Spinal cord (tissue), 9 donors: ENCODE measurements at regions not wholly inside any gene's neighbourhood (a gene's known extent, or its start where the extent isn't known, plus 50 kb on each side); places are given as distances from the start of the nearest gene placed in this dataset.

ENCODE experiments used
- DNase-seq, 6 donors: peaks; one replicate each; pipeline versions ENCODE4 v3.0.0 to v3.0.0-alpha.2; 2013 to 2015; ENCODE audit warnings: low spot score in 6 of 6, low read depth in 4 of 6
- H3K27ac ChIP-seq: one replicate; pipeline ENCODE4 v1.5.1; 2013; ENCODE audit warnings: low read depth, low read length, control low read depth
- H3K27me3 ChIP-seq: one replicate; pipeline ENCODE4 v1.6.1; 2013; ENCODE audit warnings: low read length; ENCODE audit not compliant: control insufficient read depth, insufficient read depth
- H3K36me3 ChIP-seq: one replicate; pipeline ENCODE4 v1.6.1; 2013; ENCODE audit warnings: low read length; ENCODE audit not compliant: control insufficient read depth, insufficient read depth
- H3K4me1 ChIP-seq: one replicate; pipeline ENCODE4 v1.6.1; 2013; ENCODE audit warnings: low read length; ENCODE audit not compliant: control insufficient read depth, insufficient read depth
- H3K4me3 ChIP-seq: one replicate; pipeline ENCODE4 v1.5.1; 2013; ENCODE audit warnings: low read depth, low read length, control low read depth
- H3K9me3 ChIP-seq: one replicate; pipeline ENCODE4 v1.6.1; 2013; ENCODE audit warnings: low read length; ENCODE audit not compliant: control insufficient read depth, insufficient read depth
- WGBS: methylation state at CpG from one replicate; pipeline ENCODE4 v1.1.5; 2013; ENCODE audit warnings: missing lambda C conversion rate; ENCODE audit not compliant: insufficient coverage; 5-methylcytosine and 5-hydroxymethylcytosine counted together
- donor health status: healthy.

DNA sequence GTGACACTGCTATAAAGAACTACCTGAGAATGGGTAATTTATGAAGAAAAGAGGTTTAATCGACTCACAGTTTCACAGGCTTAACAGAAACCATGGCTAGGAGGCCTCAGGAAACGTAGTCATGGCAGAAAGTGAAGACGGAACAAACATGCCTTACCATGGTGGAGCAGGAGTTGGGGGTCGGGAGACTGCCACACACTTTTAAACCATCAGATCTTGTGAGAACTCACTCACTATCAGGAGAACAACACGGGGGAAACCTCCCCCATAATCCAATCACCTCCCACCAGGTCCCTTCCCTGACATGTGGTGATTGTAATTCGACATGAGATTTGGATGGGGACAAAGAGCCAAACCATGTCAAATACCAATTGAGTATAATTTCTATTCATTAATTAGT lies 2392.6 kb upstream of the C9orf72 start:
- no peak overlapping the region for H3K27ac ChIP-seq
- H3K27me3 ChIP-seq = no peaks in the 10 kb centered on the region
- DNase-seq = no peak
- H3K4me3 ChIP-seq = no peak overlapping the region
- H3K9me3 ChIP-seq = no peaks in the 10 kb centered on the region
- WGBS = 100% methylated on average over 1 of the region's 6 CpGs
- no peaks in the 10 kb centered on the region for H3K36me3 ChIP-seq
- H3K4me1 ChIP-seq = no peaks in the 10 kb centered on the region

GRCh38 chr9:29966247-29966646 lies 2393.0 kb upstream of the C9orf72 start:
- no peak overlapping the region for H3K4me3 ChIP-seq
- no peak overlapping the region for H3K27ac ChIP-seq
- no peaks in the 10 kb centered on the region for H3K36me3 ChIP-seq
- H3K4me1 ChIP-seq = no peaks in the 10 kb centered on the region
- WGBS = no CpG with 5 or more reads among the region's 2 CpGs
- no peak for DNase-seq
- H3K27me3 ChIP-seq = no peaks in the 10 kb centered on the region
- H3K9me3 ChIP-seq = no peaks in the 10 kb centered on the region

DNA sequence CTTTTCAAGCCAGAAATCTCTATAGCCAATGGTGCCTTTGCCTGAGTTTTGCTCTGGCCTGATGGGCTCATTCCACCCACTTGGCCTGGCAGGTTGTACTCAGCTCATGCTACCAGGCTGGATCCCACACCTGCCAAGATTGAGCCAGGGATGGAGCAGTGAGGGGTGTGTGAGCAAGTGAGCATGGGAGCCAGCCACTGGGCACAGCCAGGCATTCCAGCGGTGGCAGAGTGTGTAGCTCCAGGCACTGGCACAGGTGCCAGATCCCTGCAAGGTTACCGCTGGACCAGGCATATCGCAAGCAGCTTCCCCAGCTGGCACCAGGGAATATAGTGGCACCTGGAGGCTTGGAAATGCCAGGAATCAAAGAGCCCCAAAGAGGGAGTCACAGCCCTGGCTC lies 2395.6 kb upstream of the C9orf72 start:
- DNase-seq = no peak
- WGBS = 98% methylated on average over 3 of the region's 3 CpGs
- H3K27ac ChIP-seq = no peak overlapping the region
- no peaks in the 10 kb centered on the region for H3K27me3 ChIP-seq
- H3K4me1 ChIP-seq = no peaks in the 10 kb centered on the region
- no peaks in the 10 kb centered on the region for H3K9me3 ChIP-seq
- no peak overlapping the region for H3K4me3 ChIP-seq
- H3K36me3 ChIP-seq = no peaks in the 10 kb centered on the region

DNA sequence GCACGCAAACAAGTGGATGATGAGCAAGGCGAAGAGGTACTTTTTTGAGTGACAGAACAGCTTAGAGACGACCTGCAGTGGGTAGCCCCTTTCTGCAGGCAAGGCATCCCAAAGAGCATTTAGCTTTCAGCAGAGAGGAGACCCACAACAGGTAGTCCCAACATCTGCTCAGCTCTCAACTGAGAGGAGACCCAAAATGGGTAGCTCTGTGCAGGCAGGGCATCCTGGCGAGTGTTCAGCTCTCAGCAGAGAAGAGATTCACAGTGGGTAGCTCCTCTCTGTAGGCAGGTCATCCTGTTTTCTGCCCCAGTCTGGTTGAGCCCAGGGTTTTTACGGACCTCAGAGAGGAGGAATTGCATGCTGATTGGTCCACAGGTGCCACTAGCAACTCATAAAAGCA lies 2396.1 kb upstream of the C9orf72 start:
- no peaks in the 10 kb centered on the region for H3K27me3 ChIP-seq
- no peak overlapping the region for H3K4me3 ChIP-seq
- no peak overlapping the region for H3K27ac ChIP-seq
- no peaks in the 10 kb centered on the region for H3K9me3 ChIP-seq
- DNase-seq = no peak
- 94% methylated on average over 5 of the region's 5 CpGs for WGBS
- no peaks in the 10 kb centered on the region for H3K4me1 ChIP-seq
- no peaks in the 10 kb centered on the region for H3K36me3 ChIP-seq

DNA sequence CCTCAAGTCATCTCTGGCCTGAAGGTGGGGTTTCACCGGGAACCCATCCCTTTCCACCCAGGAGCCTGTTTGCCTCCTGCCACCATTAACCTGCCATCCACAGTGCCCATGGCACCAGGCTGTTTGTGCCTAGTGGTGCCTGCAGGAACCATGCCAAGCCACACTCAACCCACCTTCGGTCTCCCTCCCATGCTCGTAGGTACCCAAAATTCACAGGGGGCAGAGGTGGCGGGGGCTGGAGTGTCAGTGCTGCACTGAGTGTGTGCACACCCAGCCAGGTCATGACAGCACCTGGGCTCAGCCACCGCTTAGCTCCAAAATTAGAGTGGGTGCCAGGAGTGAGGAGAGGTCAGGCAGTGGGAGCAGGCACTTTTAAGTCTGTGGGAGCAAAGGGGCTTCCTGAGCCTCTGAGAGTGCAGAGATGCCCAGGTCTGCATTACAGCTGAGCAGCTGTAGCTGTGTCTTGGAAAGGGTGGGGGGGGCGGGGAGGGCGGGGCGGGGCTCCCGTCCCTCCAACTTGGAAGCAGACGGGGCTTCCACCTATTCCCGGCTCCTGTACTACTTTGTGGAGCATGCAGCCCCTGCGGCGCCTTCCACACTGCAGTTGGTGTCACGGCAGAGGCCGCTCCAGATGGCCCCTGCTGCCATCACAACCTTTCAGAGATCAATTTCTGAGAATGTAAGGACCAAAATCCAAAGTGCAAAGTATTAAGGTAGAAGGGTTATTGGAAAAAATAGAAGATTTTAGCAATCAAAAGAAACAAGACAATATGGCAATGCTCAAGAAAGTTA lies 2396.8 kb upstream of the C9orf72 start:
- DNase-seq = no peak
- Histone ChIP-seq H3K4me3 (no peak overlapping the region), H3K4me1 (no peaks in the 10 kb centered on the region), H3K27ac (no peak overlapping the region), H3K36me3 (no peaks in the 10 kb centered on the region), H3K9me3 (no peaks in the 10 kb centered on the region), H3K27me3 (no peaks in the 10 kb centered on the region)
- WGBS = 82% methylated on average over 5 of the region's 15 CpGs

DNA sequence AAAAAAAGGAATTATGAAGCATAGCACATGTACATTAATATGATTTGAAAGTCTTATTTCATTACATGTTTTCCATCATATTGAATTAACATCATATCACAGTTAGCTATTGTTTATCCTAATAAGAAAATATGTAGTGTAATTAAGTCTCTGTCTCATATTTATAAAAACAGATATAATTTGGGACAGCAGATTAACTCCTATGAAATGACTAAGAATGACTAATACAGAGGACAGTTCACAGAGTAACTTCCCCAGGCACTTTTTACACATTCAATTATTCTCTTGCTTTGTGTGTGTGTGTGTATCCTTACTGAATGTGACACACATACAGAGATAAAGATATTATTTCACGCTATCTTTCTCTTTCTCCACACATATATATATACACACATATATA lies 2400.9 kb upstream of the C9orf72 start:
- no peak for DNase-seq
- no CpG with 5 or more reads among the region's 1 CpG for WGBS

DNA sequence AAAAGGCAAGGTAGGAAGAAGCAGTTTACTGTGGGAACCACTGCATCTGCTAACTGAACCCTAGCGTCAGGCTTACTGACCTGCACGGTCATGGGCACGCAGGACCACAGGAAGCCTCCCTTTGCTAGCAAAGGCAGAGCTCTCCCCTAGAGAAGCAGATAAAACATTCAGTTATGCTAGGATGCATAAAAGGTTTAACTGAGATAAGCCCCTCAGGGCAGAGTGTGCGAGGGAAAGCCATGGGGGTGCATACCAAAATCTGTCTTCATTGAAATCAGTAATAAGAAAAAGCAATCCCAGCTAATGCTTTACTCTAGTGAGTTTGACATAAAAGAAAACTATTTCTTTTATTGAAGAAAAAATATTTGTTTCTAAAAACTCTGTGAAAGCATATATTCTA lies 2403.7 kb upstream of the C9orf72 start:
- no peaks in the 10 kb centered on the region for H3K36me3 ChIP-seq
- WGBS = 76% methylated on average over 3 of the region's 4 CpGs

More for the DNA sequence above, 2400.9 kb upstream of the C9orf72 start:
- no peaks in the 10 kb centered on the region for H3K9me3 ChIP-seq
- no peaks in the 10 kb centered on the region for H3K36me3 ChIP-seq
- H3K4me3 ChIP-seq = no peak overlapping the region
- no peak overlapping the region for H3K27ac ChIP-seq
- no peaks in the 10 kb centered on the region for H3K27me3 ChIP-seq
- H3K4me1 ChIP-seq = no peaks in the 10 kb centered on the region

GRCh38 chr9:29981013-29981412 lies 2403.4 kb upstream of the ACO1 start:
- H3K27ac ChIP-seq = no peak overlapping the region
- no peaks in the 10 kb centered on the region for H3K27me3 ChIP-seq
- no peaks in the 10 kb centered on the region for H3K9me3 ChIP-seq
- 42% methylated on average over 3 of the region's 4 CpGs for WGBS
- H3K4me1 ChIP-seq = no peaks in the 10 kb centered on the region
- no peak for DNase-seq
- H3K4me3 ChIP-seq = no peak overlapping the region
- no peaks in the 10 kb centered on the region for H3K36me3 ChIP-seq

More for the DNA sequence above, 2403.7 kb upstream of the C9orf72 start:
- no peaks in the 10 kb centered on the region for H3K4me1 ChIP-seq
- no peaks in the 10 kb centered on the region for H3K27me3 ChIP-seq
- H3K27ac ChIP-seq = no peak overlapping the region
- DNase-seq = no peak
- no peaks in the 10 kb centered on the region for H3K9me3 ChIP-seq
- no peak overlapping the region for H3K4me3 ChIP-seq

DNA sequence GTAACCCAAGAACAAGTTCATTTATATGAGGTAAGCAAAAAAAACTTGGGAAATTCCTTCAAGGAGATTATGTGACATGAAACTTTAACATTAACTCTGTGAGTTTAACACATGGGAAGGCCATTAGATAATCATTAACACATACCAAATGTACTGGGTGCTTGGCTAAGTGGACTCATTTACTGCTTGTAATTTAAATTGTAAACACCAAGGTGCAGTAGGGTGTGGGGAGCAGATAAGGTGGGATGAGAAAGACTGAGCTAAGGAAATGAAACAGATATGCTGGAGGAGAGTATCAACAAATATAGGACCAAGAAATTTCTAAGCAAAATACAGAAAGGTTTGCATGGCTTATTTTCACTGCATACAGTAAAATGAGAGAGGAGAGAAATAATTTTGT lies 2384.8 kb upstream of the ACO1 start:
- Histone ChIP-seq H3K27me3 (no peaks in the 10 kb centered on the region), H3K36me3 (no peaks in the 10 kb centered on the region), H3K9me3 (no peaks in the 10 kb centered on the region), H3K4me3 (no peak overlapping the region), H3K4me1 (no peaks in the 10 kb centered on the region), H3K27ac (no peak overlapping the region)
- DNase-seq = no peak

DNA sequence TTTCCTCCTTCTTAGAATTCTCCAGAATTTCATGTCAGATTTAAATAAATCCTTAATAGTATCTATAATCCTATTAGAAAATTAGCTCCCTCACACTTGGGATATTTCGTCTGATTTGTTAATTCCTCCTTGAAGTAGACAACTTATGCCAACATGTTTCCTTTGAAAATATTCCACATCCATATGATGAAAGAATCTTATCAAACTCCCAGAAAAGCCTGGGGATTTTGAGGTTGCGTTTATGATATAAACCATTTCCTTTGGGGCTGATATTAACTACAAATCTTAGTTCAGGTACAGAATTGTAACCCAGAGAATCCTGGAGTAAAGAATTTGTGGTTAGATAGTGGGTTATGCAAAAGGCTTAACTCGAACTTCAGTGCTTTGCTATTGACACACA lies 2373.8 kb upstream of the ACO1 start:
- Histone ChIP-seq H3K27me3 (no peaks in the 10 kb centered on the region), H3K4me1 (no peaks in the 10 kb centered on the region), H3K27ac (no peak overlapping the region), H3K9me3 (no peaks in the 10 kb centered on the region), H3K4me3 (no peak overlapping the region), H3K36me3 (no peaks in the 10 kb centered on the region)
- no CpG with 5 or more reads among the region's 3 CpGs for WGBS
- DNase-seq = no peak
